GM23248 (cell line): ENCODE measurements at regions not wholly inside any gene's neighbourhood (a gene's known extent, or its start where the extent isn't known, plus 50 kb on each side); places are given as distances from the start of the nearest gene placed in this dataset.

ENCODE experiments used
- DNase-seq: peaks from one replicate; pipeline ENCODE4 v3.0.0-alpha.2; 2015
- H2AFZ ChIP-seq: fragments of 200-600 bp; sonication (generic); 2 replicates; pipeline ENCODE4 v1.6.1; 2016; ENCODE audit warnings: antibody characterized with exemption
- H3F3A ChIP-seq: fragments of 200-600 bp; sonication (generic); 2 replicates; pipeline ENCODE4 v1.6.1; 2016; ENCODE audit warnings: mild to moderate bottlenecking, antibody characterized with exemption, mixed run types; ENCODE audit not compliant: insufficient read depth
- H3K27ac ChIP-seq: fragments of 200-600 bp; sonication (generic); 2 replicates; pipeline ENCODE4 v1.5.1; 2016; ENCODE audit warnings: mild to moderate bottlenecking
- H3K27me3 ChIP-seq: fragments of 200-600 bp; sonication (generic); replicated peaks from 2 replicates; pipeline ENCODE4 v1.6.1; 2016; ENCODE audit warnings: mild to moderate bottlenecking; ENCODE audit not compliant: insufficient read depth
- H3K36me3 ChIP-seq: fragments of 200-600 bp; sonication (generic); 2 replicates; pipeline ENCODE4 v1.6.1; 2016; ENCODE audit warnings: low read depth, mild to moderate bottlenecking
- H3K4me1 ChIP-seq: fragments of 200-600 bp; sonication (generic); 2 replicates; pipeline ENCODE4 v1.6.1; 2016; ENCODE audit warnings: mild to moderate bottlenecking; ENCODE audit not compliant: insufficient read depth
- H3K4me2 ChIP-seq: fragments of 200-600 bp; sonication (generic); one replicate; pipeline ENCODE4 v1.6.1; 2016; ENCODE audit warnings: mild to moderate bottlenecking; ENCODE audit not compliant: unreplicated experiment
- H3K4me3 ChIP-seq: fragments of 200-600 bp; sonication (generic); 2 replicates; pipeline ENCODE4 v1.5.1; 2016; ENCODE audit warnings: mild to moderate bottlenecking
- H3K79me2 ChIP-seq: fragments of 200-600 bp; sonication (generic); 2 replicates; pipeline ENCODE4 v1.6.1; 2016; ENCODE audit warnings: mild to moderate bottlenecking; ENCODE audit not compliant: insufficient read depth
- H3K9ac ChIP-seq: fragments of 200-600 bp; sonication (generic); 2 replicates; pipeline ENCODE4 v1.6.1; 2016; ENCODE audit warnings: mild to moderate bottlenecking
- H3K9me2 ChIP-seq: fragments of 200-600 bp; sonication (generic); 2 replicates; pipeline ENCODE4 v1.6.1; 2016; ENCODE audit warnings: mixed run types, mild to moderate bottlenecking, moderate library complexity; ENCODE audit not compliant: insufficient read depth
- H3K9me3 ChIP-seq: fragments of 200-600 bp; sonication (generic); one replicate; pipeline ENCODE4 v1.6.1; 2017; ENCODE audit warnings: low read depth
- H4K20me1 ChIP-seq: fragments of 200-600 bp; sonication (generic); 2 replicates; pipeline ENCODE4 v1.6.0; 2016; ENCODE audit not compliant: insufficient read depth
- EZH2 ChIP-seq: fragments of 200-600 bp; sonication (generic); IDR thresholded peaks from 2 replicates; pipeline ENCODE4 v1.6.1; 2018; ENCODE audit warnings: antibody characterized with exemption, mild to moderate bottlenecking; ENCODE audit not compliant: insufficient read depth, poor library complexity, severe bottlenecking
- EZH2phosphoT487 ChIP-seq: fragments of 200-600 bp; sonication (generic); IDR thresholded peaks from 2 replicates; pipeline ENCODE4 v1.6.1; 2018; ENCODE audit warnings: antibody characterized with exemption, moderate library complexity, mild to moderate bottlenecking, low read depth; ENCODE audit not compliant: insufficient read depth
- WGBS, 2 experiments: methylation state at CpG; one replicate each; pipeline ENCODE4 v1.1.6; 2015 to 2017; ENCODE audit warnings: low lambda C conversion rate in 2 of 2, low coverage in 1 of 2; ENCODE audit errors: missing lambda C conversion rate in 2 of 2; 5-methylcytosine and 5-hydroxymethylcytosine counted together
- in situ Hi-C: fragments of 300-500 bp; cut with MboI; formaldehyde crosslinking; loops from 2 replicates; pipeline ENCODE4 v1.15.0; 2020

DNA sequence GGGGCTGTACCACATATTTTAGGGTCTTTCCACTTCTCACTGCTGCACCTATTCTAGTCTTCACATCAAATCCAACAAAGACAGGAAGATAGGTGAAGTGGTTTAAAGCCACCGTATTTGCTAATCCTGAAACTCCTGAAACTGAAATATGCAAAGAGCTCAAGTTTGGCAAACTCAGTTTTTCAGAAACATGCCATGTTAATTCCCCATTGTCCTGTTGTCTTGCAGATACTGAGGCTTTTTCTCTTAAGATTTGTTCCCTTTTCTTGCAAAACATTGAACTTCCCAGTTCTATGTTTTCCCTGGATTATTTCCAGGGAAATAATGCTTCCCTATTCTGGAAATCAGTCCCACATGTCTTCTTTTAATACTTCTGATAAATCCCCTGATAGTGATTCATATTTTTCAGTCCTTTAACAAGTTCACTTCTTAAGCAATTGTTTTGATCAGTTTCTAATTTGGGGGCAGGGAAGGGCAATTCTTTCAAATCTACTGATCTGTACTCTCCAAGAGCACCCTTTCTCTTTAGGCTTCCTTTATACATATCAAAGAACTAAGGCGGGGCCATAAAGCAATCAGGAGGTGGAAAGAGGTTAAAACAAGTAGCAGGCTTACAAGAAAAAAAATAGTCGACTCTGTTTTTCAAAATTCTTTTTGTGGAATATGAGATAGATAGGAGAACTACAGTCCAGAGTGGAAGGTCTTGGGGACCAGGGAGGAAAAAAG lies 648.5 kb downstream of the BNC2 start:
- WGBS, 2 experiments, result 34 to 39% methylated on average over 3 of the region's 3 CpGs
- Histone ChIP-seq H3K27ac (no peak overlapping the region), H3K9me2 (no peaks in the 10 kb centered on the region), H3K4me3 (no peak overlapping the region), H3K9ac (no peak overlapping the region), H3K4me1 (peaks cover 21% of the 10 kb centered on the region), H2AFZ (peak overlapping the region; percentile 14), H4K20me1 (no peaks in the 10 kb centered on the region), H3K9me3 (no peaks in the 10 kb centered on the region), H3K36me3 (no peaks in the 10 kb centered on the region), H3K4me2 (peak overlapping the region; percentile 2), H3F3A (no peaks in the 10 kb centered on the region), H3K27me3 (no peaks in the 10 kb centered on the region), H3K79me2 (no peaks in the 10 kb centered on the region)
- in situ Hi-C loops, result no loop called here
- TF ChIP-seq EZH2, result no peak
- TF ChIP-seq EZH2phosphoT487, result no peak
- no peak for DNase-seq

DNA sequence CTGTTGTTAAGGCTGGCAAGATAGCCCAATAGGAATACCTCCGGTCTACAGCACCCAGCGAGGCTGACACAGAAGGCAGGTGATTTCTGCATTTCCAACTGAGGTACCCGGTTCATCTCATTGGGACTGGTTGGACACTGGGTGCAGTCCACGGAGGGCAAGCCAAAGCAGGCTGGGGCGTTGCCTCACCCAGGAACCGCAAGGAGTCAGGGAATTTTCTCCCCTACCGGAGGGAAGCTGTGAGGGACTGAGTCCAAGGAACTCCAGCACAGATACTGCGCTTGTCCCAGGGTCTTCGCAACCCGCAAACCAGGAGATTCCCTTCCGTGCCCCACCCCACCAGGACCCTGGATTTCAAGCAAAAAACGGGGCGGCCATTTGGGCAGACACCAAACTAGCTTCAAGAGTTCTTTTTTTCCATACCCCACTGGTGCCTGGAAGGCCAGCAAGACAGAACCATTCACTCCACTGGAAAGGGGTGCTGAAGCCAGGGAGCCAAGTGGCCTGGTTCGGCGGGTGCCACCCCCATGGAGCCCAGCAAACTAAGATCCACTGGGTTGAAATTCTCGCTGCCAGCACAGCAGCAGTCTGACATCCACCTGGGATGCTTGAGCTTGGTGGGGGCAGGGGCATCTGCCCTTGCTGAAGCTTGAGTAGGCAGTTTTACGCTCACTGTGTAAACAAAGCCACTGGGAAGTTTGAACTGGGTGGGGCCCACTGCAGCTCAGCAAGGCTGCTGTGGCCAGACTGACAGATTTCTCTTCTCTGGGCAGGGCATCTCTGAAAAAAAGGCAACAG lies 647.2 kb downstream of the BNC2 start:
- no peaks in the 10 kb centered on the region for H4K20me1 ChIP-seq

DNA sequence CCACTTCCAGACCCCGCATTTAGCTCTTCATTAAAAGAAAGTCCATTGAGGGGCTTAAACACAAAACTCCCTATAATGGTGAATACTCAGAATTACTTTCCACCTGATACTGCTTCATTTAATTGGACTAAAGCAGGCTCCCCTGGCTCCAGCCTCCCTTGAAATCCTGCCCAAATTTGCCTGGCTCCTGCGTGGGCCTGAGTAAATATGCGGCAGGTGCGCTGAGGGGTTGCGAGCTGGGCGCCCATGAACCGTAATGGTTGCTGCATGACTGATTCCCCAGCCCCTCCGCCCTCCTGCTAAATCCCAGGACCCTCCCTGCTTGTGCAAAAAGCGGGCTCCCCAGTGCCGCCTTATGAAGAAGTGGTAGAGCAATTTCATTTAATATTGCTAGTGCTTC lies 639.7 kb downstream of the BNC2 start:
- H3K9me2 ChIP-seq, result no peaks in the 10 kb centered on the region
- H3K27ac ChIP-seq, result no peak overlapping the region
- no peaks in the 10 kb centered on the region for H3K27me3 ChIP-seq
- H3K9ac ChIP-seq, result no peak overlapping the region
- no peaks in the 10 kb centered on the region for H3F3A ChIP-seq
- WGBS, 2 experiments, result 90 to 94% methylated on average over 10 of the region's 10 CpGs
- H2AFZ ChIP-seq, result no peak overlapping the region
- H3K36me3 ChIP-seq, result no peaks in the 10 kb centered on the region
- H3K9me3 ChIP-seq, result no peaks in the 10 kb centered on the region
- no peaks in the 10 kb centered on the region for H3K4me1 ChIP-seq
- no peaks in the 10 kb centered on the region for H3K79me2 ChIP-seq
- H3K4me2 ChIP-seq, result no peak overlapping the region
- H4K20me1 ChIP-seq, result no peaks in the 10 kb centered on the region
- in situ Hi-C loops, result no loop called here
- H3K4me3 ChIP-seq, result no peak overlapping the region
- TF ChIP-seq EZH2, result no peak
- TF ChIP-seq EZH2phosphoT487, result no peak
- no peak for DNase-seq

More for the DNA sequence above, 647.2 kb downstream of the BNC2 start:
- no peak overlapping the region for H3K4me2 ChIP-seq
- no peak overlapping the region for H3K9ac ChIP-seq
- in situ Hi-C loops, result no loop called here
- no peaks in the 10 kb centered on the region for H3K9me2 ChIP-seq
- H3K9me3 ChIP-seq, result no peaks in the 10 kb centered on the region
- no peaks in the 10 kb centered on the region for H3F3A ChIP-seq
- TF ChIP-seq EZH2, result no peak
- TF ChIP-seq EZH2phosphoT487, result no peak
- H3K27me3 ChIP-seq, result no peaks in the 10 kb centered on the region
- no peak overlapping the region for H3K4me3 ChIP-seq
- peaks cover 19% of the 10 kb centered on the region for H3K4me1 ChIP-seq
- H3K36me3 ChIP-seq, result no peaks in the 10 kb centered on the region
- WGBS, 2 experiments, result 92 to 93% methylated on average over 17 of the region's 17 CpGs
- DNase-seq, result no peak
- H3K79me2 ChIP-seq, result no peaks in the 10 kb centered on the region
- H3K27ac ChIP-seq, result no peak overlapping the region
- H2AFZ ChIP-seq, result no peak overlapping the region

DNA sequence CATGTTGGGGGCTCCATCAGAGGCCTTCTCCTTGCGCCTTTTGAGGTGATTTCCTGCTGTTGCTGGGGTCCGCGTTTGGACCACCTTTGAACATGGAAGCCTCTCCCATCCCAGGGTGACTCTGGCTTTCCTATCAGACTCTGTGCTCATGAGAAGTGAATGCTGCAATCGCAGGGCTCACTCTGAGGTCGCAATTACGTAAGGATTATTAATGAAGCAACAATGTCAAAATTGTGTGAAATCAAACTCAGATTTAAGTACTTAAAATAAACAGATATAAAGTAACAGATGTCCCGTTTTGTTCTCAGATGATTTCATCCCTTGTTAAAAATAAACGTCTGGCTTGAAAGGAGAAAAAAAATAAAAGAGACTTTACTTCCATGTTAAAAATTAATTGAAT lies 634.2 kb downstream of the BNC2 start:
- in situ Hi-C loops, result no loop called here
- Histone ChIP-seq H3K4me2 (peak overlapping the region; percentile 56), H3K4me1 (peaks cover 27% of the 10 kb centered on the region), H3K36me3 (no peaks in the 10 kb centered on the region), H3F3A (peaks cover 18% of the 10 kb centered on the region), H3K27me3 (no peaks in the 10 kb centered on the region), H3K4me3 (0 out of 2 replicates have a peak overlapping the region, but pooled peaks have one; percentile 11), H4K20me1 (no peaks in the 10 kb centered on the region), H3K79me2 (no peaks in the 10 kb centered on the region), H3K27ac (peak overlapping the region; percentile 83), H3K9ac (peak overlapping the region; percentile 65), H2AFZ (peak overlapping the region; percentile 55), H3K9me2 (no peaks in the 10 kb centered on the region), H3K9me3 (no peaks in the 10 kb centered on the region)
- peak; percentile 90 for DNase-seq
- no peak for TF ChIP-seq EZH2phosphoT487
- TF ChIP-seq EZH2, result no peak
- 11 to 12% methylated on average over 8 of the region's 8 CpGs for WGBS, 2 experiments
